Esophagus squamous epithelium (tissue), 5 donors: ENCODE measurements at regions not wholly inside any gene's neighbourhood (a gene's known extent, or its start where the extent isn't known, plus 50 kb on each side); places are given as distances from the start of the nearest gene placed in this dataset.

Source experiments
- DNase-seq: peaks from one replicate; lab custom pipeline; 2025; lab: John Stamatoyannopoulos, UW
- H3K27ac ChIP-seq, 4 donors: fragments of 200-600 bp; sonication (generic); one replicate each; pipeline ENCODE4 v1.5.1; 2016 to 2019; ENCODE audit warnings: mild to moderate bottlenecking in 1 of 4
- H3K27me3 ChIP-seq, 4 donors: fragments of 200-600 bp; sonication (generic); 1 replicate in 3 of 4; 2 replicates in 1 of 4; pipeline versions ENCODE4 v1.5.1 to v1.6.0; 2017 to 2021; ENCODE audit warnings: antibody characterized with exemption in 1 of 4
- H3K36me3 ChIP-seq, 3 donors: fragments of 200-600 bp; sonication (generic); one replicate each; pipeline ENCODE4 v1.5.1; 2016 to 2019
- H3K4me1 ChIP-seq, 3 donors: fragments of 200-600 bp; sonication (generic); one replicate each; pipeline ENCODE4 v1.5.1; 2017 to 2019
- H3K4me3 ChIP-seq, 4 donors: fragments of 200-600 bp; sonication (generic); 1 replicate in 3 of 4; 2 replicates in 1 of 4; pipeline ENCODE4 v1.5.1; 2016 to 2019; ENCODE audit warnings: mild to moderate bottlenecking in 2 of 4, moderate library complexity in 1 of 4
- H3K9me3 ChIP-seq, 3 donors: fragments of 200-600 bp; sonication (generic); one replicate each; pipeline ENCODE4 v1.5.1; 2016 to 2019
- POLR2A ChIP-seq, 4 donors: fragments of 450-650 bp; IDR thresholded peaks; one replicate each; pipeline ENCODE4 v1.6.1; 2017; ENCODE audit warnings: antibody characterized with exemption in 4 of 4, mild to moderate bottlenecking in 4 of 4, moderate library complexity in 3 of 4
- WGBS, 2 donors: methylation state at CpG; one replicate each; pipeline ENCODE4 v1.1.5; 2018; 5-methylcytosine and 5-hydroxymethylcytosine counted together
- intact Hi-C: fragments of 100-400 bp; cut with DNase I; formaldehyde crosslinking; loops from one replicate; pipeline ENCODE4 v1.15.0; 2022
- TF ChIP-seq, protein P1 (sequence below), 6 experiments: fragments of 450-650 bp in 4 of 6; fragments of 200-600 bp in 2 of 6; sonication (generic) in 2 of 6; IDR thresholded peaks; one replicate each; pipeline ENCODE4 v1.5.1; 2016 to 2019; ENCODE audit warnings: antibody characterized with exemption in 6 of 6, mild to moderate bottlenecking in 4 of 6, moderate library complexity in 4 of 6
- donor health status: DM: yes; HTN: yes; CAD: no.

DNA sequence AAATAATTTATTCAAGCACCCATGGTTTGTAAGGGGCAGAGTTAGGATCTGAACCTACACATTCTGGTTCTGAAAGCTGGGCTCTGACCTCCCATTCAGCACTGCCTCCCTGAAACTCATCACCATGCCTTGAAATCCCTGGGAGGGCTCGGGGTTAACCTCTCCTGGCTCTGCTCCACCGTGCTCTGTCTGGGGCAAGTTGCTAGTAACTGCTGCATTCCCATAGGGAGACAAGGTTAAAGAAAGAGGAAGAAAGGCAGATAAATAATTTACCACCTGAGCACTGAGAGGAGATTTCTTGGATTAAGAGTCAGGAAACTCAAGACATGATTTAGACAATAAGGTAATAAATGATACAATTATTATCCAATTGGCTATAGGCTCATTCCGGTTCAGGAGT is 199.3 kb downstream of the KIF18A start:
- Histone ChIP-seq H3K4me3 (no peak overlapping the region), H3K36me3 (no peaks in the 10 kb centered on the region), H3K27me3 (no peaks in the 10 kb centered on the region), H3K27ac (no peak overlapping the region), H3K4me1 (no peaks in the 10 kb centered on the region), H3K9me3 (no peaks in the 10 kb centered on the region)
- TF ChIP-seq POLR2A (IDR thresholded peaks at IDR 0.05): no peak
- TF ChIP-seq, protein P1, sequence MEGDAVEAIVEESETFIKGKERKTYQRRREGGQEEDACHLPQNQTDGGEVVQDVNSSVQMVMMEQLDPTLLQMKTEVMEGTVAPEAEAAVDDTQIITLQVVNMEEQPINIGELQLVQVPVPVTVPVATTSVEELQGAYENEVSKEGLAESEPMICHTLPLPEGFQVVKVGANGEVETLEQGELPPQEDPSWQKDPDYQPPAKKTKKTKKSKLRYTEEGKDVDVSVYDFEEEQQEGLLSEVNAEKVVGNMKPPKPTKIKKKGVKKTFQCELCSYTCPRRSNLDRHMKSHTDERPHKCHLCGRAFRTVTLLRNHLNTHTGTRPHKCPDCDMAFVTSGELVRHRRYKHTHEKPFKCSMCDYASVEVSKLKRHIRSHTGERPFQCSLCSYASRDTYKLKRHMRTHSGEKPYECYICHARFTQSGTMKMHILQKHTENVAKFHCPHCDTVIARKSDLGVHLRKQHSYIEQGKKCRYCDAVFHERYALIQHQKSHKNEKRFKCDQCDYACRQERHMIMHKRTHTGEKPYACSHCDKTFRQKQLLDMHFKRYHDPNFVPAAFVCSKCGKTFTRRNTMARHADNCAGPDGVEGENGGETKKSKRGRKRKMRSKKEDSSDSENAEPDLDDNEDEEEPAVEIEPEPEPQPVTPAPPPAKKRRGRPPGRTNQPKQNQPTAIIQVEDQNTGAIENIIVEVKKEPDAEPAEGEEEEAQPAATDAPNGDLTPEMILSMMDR (IDR thresholded peaks at IDR 0.05): no peak
- intact Hi-C loops: no loop called here
- DNase-seq: no peak
- WGBS, 2 donors: 37 to 58% methylated on average over 3 of the region's 3 CpGs

DNA sequence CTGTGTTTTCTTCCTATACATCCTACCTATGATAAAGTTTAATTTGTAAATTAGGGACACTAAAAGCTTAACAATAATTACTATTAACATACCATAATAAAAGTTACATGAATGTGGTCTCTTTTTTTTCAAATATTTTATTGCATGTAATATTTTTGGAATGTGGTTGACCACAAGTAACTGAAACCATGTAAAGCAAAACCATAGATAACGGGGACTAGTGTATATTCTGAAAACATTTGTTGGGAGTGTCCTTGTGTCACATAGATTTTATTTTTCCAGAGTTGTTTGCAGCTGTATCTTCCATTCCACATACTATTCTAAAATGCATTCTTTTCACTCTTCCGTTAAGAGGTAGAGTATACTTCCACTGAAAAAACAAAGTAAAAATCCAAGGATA is 200.4 kb downstream of the KIF18A start:
- 74 to 76% methylated on average over 2 of the region's 2 CpGs for WGBS, 2 donors
- H3K4me3 ChIP-seq: no peak overlapping the region
- intact Hi-C loops: no loop called here

DNA sequence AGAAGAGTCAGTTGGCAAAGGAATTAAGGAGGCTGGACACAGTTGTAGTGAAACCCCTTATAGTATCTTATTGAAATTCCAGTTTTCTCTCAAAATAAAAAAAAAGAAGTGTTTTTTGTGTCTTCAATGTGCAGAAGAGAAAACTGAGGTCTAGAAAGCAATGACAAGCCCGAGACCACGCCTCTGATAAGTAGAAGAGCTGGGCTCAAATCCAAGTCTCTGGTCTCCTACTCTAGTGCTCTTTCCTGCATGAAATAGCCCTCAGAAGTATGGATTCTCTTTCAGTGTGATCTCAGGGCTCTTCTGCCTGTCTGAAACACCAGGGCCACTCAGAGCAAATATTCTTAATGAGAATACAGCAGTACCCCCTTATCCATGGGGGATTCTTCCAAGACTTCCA is 200.9 kb downstream of the KIF18A start:
- Histone ChIP-seq H3K27ac (no peak overlapping the region), H3K36me3 (no peaks in the 10 kb centered on the region), H3K9me3 (no peaks in the 10 kb centered on the region), H3K4me1 (no peaks in the 10 kb centered on the region), H3K27me3 (no peaks in the 10 kb centered on the region), H3K4me3 (no peak overlapping the region)
- DNase-seq: no peak
- intact Hi-C loops: no loop called here
- WGBS, 2 donors: 54 to 59% methylated on average over 2 of the region's 2 CpGs
- TF ChIP-seq, protein P1 (IDR thresholded peaks at IDR 0.05): no peak
- no peak for TF ChIP-seq POLR2A (IDR thresholded peaks at IDR 0.05)

More for the DNA sequence above, 200.4 kb downstream of the KIF18A start:
- no peak overlapping the region for H3K27ac ChIP-seq
- no peak for DNase-seq
- TF ChIP-seq, protein P1 (IDR thresholded peaks at IDR 0.05): no peak
- no peak for TF ChIP-seq POLR2A (IDR thresholded peaks at IDR 0.05)
- no peaks in the 10 kb centered on the region for H3K4me1 ChIP-seq
- no peaks in the 10 kb centered on the region for H3K9me3 ChIP-seq
- no peaks in the 10 kb centered on the region for H3K27me3 ChIP-seq
- H3K36me3 ChIP-seq: no peaks in the 10 kb centered on the region

DNA sequence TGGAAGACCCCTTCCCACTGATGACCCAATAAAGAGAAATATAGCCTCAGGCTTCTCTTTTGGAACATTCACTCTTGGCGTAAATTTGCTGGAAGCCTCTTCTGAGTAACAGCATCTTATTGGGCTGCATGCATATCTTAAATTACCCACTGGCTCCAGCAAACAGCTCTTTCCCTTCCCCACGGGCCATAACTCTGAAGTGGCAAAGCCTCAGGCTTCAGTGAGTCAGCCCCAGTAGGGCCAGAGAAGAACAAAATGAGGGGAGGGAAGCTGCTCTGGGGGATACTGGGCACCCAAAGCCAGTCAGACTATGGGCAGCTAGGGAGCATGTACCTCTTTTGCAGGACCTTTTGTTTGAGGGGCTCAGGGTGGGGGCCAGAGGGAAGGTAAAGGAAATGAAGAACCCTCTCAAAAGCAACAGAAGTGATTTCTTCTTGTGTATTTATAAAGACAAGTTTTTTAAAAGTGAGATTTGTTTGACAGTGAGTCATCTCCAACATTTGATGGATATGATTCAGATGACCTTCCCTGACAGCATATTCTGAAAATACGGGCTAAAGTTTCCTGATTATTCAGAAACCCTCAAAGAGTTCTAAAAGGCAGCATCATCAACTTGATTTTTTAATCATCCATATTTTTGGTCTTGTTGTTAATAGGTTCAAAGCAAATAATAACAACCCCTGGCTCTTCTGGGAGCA is 203.4 kb downstream of the KIF18A start:
- intact Hi-C loops: no loop called here
- Histone ChIP-seq H3K4me1 (no peaks in the 10 kb centered on the region), H3K9me3 (no peaks in the 10 kb centered on the region), H3K27me3 (no peaks in the 10 kb centered on the region), H3K36me3 (no peaks in the 10 kb centered on the region), H3K4me3 (no peak overlapping the region), H3K27ac (no peak overlapping the region)
- no peak for TF ChIP-seq POLR2A (IDR thresholded peaks at IDR 0.05)
- TF ChIP-seq, protein P1 (IDR thresholded peaks at IDR 0.05): no peak
- DNase-seq: no peak
- 27 to 39% methylated on average over 3 of the region's 3 CpGs for WGBS, 2 donors

DNA sequence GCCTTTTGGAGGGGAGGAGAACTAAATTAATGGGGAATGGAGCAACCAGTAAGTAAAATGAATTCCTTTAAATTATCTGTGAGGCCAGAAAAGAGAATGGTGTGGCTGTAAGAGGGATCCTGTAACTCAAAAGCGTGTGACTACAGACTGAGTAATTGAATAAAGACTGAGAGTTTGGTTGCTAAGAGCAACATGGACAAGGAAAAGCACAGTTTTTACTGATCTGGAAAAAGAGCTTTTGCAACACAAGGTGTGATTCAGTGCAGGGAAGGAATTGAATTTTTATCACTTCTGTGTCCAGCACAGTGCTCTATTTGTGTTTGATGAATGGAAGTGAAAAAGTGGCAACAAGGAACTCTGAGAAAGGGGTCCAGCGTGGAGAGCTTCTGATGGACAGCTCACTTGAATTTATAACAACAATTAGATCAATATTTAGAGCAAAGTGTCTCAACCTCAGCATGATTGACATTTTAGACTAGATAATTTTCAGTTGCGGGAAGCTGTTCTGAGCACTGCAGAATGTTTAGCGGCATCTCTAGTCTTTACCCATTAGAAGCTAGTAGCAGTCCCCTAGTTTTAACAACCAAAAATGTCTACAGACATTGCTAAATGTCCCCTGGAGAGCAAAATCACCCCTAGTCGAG is 202.8 kb upstream of the BDNF start:
- H3K27me3 ChIP-seq: no peaks in the 10 kb centered on the region
- no peak for DNase-seq
- no peaks in the 10 kb centered on the region for H3K9me3 ChIP-seq
- no peak overlapping the region for H3K4me3 ChIP-seq
- H3K4me1 ChIP-seq: no peaks in the 10 kb centered on the region
- H3K27ac ChIP-seq: no peak overlapping the region
- WGBS, 2 donors: 69 to 71% methylated on average over 5 of the region's 5 CpGs
- TF ChIP-seq, protein P1 (IDR thresholded peaks at IDR 0.05): no peak
- no peak for TF ChIP-seq POLR2A (IDR thresholded peaks at IDR 0.05)
- intact Hi-C loops: no loop called here
- H3K36me3 ChIP-seq: no peaks in the 10 kb centered on the region
